Right hindlimb (tissue), 1 donor: ENCODE measurements at regions not wholly inside any gene's neighbourhood (a gene's known extent, or its start where the extent isn't known, plus 50 kb on each side); places are given as distances from the start of the nearest gene placed in this dataset.

Source experiments
- DNase-seq: peaks from one replicate; pipeline ENCODE4 v3.0.0-alpha.2; 2018

- DNase-seq, result no peak
Measured at GRCh38 chr16:61313931-61314330, 722.3 kb downstream of the CDH8 start.

- no peak for DNase-seq
Measured at GRCh38 chr16:61309386-61309785, 726.9 kb downstream of the CDH8 start.

GRCh38 chr16:61306204-61306603, 730.0 kb downstream of the CDH8 start:
- DNase-seq, result no peak

- peak; percentile 48 for DNase-seq
Measured at GRCh38 chr16:61296814-61297213, 739.4 kb downstream of the CDH8 start.

GRCh38 chr16:61296305-61296704, 739.9 kb downstream of the CDH8 start:
- no peak for DNase-seq

GRCh38 chr16:61295311-61295710, 740.9 kb downstream of the CDH8 start:
- DNase-seq, result no peak

- DNase-seq, result no peak
Measured at GRCh38 chr16:61289141-61289540, 747.1 kb downstream of the CDH8 start.

- no peak for DNase-seq
Measured at GRCh38 chr16:61277849-61278248, 758.4 kb downstream of the CDH8 start.

- no peak for DNase-seq
Measured at GRCh38 chr16:61274211-61274610, 762.0 kb downstream of the CDH8 start.

GRCh38 chr16:61270726-61271125, 765.5 kb downstream of the CDH8 start:
- DNase-seq, result no peak

GRCh38 chr16:61263400-61263799, 772.8 kb downstream of the CDH8 start:
- no peak for DNase-seq

- DNase-seq, result no peak
Measured at GRCh38 chr16:61261315-61261714, 774.9 kb downstream of the CDH8 start.

- no peak for DNase-seq
Measured at GRCh38 chr16:61246592-61246991, 789.6 kb downstream of the CDH8 start.

GRCh38 chr16:61243954-61244353, 792.3 kb downstream of the CDH8 start:
- no peak for DNase-seq

- DNase-seq, result no peak
Measured at GRCh38 chr16:61237884-61238485, 798.3 kb downstream of the CDH8 start.

GRCh38 chr16:61233713-61234112, 802.5 kb downstream of the CDH8 start:
- no peak for DNase-seq

- DNase-seq, result no peak
Measured at GRCh38 chr16:61228371-61228770, 807.9 kb downstream of the CDH8 start.

- DNase-seq, result no peak
Measured at GRCh38 chr16:61215605-61216004, 820.6 kb downstream of the CDH8 start.

- no peak for DNase-seq
Measured at GRCh38 chr16:61214780-61215179, 821.5 kb downstream of the CDH8 start.

GRCh38 chr16:61210076-61210475, 826.2 kb downstream of the CDH8 start:
- DNase-seq, result no peak

- no peak for DNase-seq
Measured at GRCh38 chr16:61195006-61195405, 841.2 kb downstream of the CDH8 start.

- DNase-seq, result no peak
Measured at GRCh38 chr16:61194573-61194972, 841.7 kb downstream of the CDH8 start.

- no peak for DNase-seq
Measured at GRCh38 chr16:61182391-61182790, 853.8 kb downstream of the CDH8 start.

GRCh38 chr16:61181982-61182381, 854.3 kb downstream of the CDH8 start:
- no peak for DNase-seq

GRCh38 chr16:61179561-61179960, 856.7 kb downstream of the CDH8 start:
- no peak for DNase-seq

- no peak for DNase-seq
Measured at GRCh38 chr16:61165797-61166196, 870.4 kb downstream of the CDH8 start.
